C4-2B (cell line): ENCODE measurements at regions not wholly inside any gene's neighbourhood (a gene's known extent, or its start where the extent isn't known, plus 50 kb on each side); places are given as distances from the start of the nearest gene placed in this dataset.

Experiments
- ZFX ChIP-seq: fragments of 450-650 bp; IDR thresholded peaks from 2 replicates; pipeline ENCODE4 v1.6.1; 2017
- TF ChIP-seq, protein P1 (sequence below): fragments of 450-650 bp; conservative IDR thresholded peaks from 2 replicates; pipeline ENCODE4 v1.5.1; 2017; ENCODE audit warnings: mild to moderate bottlenecking

DNA sequence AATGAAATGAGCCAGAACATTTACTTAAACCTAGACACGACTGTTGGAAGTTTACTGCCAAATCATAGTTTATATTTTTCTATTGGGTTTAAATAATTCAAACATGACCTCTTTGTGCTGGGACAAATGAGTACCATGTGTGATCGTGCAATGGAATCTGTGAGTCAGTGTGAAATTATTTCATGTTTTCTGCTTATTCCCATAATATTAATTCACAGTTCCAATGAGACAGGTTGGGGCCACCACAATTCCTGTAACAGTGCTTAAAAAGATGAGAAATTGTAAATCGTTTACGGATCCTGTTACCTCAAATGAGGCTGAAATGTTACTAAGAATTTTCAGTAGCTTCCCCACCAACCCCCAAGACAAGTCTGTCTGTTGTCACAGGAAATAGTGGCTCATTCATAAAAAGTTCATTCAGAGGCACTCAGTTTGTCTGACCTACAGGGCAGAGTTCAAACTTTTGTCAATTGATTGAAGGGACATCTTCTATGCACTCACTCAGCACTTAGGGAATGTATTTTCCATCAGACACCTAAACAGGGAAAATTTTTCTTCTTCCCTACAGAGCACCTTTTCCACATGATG is 563.9 kb upstream of the ADAMTS16 start:
- TF ChIP-seq, protein P1, sequence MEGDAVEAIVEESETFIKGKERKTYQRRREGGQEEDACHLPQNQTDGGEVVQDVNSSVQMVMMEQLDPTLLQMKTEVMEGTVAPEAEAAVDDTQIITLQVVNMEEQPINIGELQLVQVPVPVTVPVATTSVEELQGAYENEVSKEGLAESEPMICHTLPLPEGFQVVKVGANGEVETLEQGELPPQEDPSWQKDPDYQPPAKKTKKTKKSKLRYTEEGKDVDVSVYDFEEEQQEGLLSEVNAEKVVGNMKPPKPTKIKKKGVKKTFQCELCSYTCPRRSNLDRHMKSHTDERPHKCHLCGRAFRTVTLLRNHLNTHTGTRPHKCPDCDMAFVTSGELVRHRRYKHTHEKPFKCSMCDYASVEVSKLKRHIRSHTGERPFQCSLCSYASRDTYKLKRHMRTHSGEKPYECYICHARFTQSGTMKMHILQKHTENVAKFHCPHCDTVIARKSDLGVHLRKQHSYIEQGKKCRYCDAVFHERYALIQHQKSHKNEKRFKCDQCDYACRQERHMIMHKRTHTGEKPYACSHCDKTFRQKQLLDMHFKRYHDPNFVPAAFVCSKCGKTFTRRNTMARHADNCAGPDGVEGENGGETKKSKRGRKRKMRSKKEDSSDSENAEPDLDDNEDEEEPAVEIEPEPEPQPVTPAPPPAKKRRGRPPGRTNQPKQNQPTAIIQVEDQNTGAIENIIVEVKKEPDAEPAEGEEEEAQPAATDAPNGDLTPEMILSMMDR = no peak
- TF ChIP-seq ZFX = no peak
